Jurkat, Clone E6-1 (cell line): ENCODE measurements at regions not wholly inside any gene's neighbourhood (a gene's known extent, or its start where the extent isn't known, plus 50 kb on each side); places are given as distances from the start of the nearest gene placed in this dataset.
"Not testable (repeated sequence)": the region's sequence is repeated elsewhere in the genome, so short reads cannot be mapped to it uniquely, and the experiment has no call there.

Experiments used
- DNase-seq: peaks from one replicate; pipeline ENCODE4 v3.0.0-alpha.2; 2011; ENCODE audit warnings: low read depth, low spot score
- H3K4me3 ChIP-seq: 2 replicates; pipeline ENCODE4 v1.5.1; 2011; ENCODE audit warnings: mild to moderate bottlenecking, low read length, control low read depth, moderate library complexity

DNA sequence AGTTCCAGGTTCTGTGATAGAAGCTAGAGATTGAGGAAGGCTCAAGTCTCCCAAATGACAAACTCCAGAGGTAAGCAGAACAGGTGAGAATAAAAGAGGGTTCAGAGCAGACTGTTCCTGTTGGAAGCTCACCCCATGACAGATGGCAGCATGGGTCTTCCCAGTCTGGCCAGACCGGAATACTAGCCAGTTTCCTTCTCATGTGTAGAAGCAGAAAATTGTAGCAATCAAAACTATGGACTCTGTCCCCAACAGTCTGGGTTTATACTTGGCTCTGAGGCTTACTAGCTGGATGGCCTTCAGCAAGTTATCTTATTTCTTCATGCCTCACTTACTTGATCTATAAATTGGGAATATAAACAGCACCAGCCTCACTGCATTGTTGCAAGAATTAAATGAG lies 494.8 kb downstream of the MN1 start:
- DNase-seq: no peak
- no peak overlapping the region for H3K4me3 ChIP-seq

DNA sequence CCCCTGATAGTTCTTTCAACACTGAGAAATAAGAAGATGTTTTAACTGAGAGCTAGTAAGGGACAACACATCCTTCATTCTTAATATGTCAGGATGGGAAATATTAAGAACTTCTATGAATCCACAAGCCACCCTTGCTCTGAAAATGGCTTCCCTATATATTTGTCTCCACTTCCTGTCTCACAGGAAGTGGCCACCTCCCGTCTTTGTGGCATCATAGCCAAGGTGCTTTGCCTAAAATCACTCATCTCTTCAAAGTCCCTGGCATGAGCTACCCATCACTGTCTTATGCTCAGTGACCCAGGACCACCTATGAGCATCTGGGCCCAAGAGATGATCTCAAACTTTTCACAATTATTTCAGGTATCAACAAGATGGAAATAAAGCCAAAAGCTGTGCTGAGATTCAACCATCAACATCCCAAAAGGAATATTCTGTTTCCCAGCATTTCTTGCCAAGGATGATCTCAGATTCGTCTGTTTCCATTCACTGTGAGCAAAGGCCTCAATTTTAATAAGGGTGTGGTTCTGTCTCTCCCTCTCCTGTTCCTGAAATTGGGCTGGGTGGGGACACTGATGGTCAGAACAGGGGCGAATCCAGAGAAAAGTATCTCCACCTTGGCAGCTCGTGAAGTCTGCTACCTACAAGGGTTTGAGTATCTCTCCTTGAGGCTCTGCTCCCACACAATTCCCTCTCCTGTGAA lies 493.9 kb downstream of the MN1 start:
- no peak overlapping the region for H3K4me3 ChIP-seq
- no peak for DNase-seq

DNA sequence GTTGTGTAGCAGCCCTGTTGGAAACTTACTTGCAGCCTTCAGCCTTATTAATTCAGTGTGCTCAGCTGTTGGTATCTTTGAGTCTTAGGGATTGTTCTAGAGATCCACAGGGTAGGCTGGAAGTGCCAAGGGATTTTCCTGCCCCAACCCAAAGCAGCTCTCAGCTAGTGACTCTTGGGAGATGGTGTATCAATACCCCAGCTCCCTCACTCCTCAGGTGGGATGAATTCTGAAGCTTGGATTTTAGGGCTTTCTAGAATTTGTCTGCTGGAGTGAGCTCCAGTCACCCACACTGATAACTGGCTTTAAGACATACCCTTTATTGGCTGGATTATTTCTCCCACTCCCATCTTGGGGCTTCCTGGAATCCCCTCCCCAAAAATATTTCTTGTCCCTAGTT lies 493.0 kb downstream of the MN1 start:
- DNase-seq: no peak
- H3K4me3 ChIP-seq: no peak overlapping the region

DNA sequence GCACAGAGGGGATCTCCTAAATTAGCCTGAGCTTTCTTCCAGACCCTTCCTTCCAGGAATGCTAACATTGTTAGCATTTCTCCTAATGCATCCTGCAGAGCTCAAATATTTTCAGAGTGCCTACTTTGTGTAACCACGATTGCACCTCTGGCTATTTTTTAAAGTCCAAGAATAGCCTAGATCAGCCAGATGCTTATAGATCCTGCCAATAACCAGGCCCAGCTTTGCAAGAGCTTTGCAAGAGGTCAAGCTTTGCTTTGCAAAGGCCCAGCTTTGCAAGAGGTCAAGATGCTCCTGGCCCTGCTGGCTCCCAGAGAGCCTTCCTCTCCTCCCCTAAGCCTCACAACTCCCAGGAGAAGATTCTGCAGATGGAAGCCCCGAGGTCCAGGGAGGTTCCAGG lies 491.9 kb downstream of the MN1 start:
- DNase-seq: no peak

DNA sequence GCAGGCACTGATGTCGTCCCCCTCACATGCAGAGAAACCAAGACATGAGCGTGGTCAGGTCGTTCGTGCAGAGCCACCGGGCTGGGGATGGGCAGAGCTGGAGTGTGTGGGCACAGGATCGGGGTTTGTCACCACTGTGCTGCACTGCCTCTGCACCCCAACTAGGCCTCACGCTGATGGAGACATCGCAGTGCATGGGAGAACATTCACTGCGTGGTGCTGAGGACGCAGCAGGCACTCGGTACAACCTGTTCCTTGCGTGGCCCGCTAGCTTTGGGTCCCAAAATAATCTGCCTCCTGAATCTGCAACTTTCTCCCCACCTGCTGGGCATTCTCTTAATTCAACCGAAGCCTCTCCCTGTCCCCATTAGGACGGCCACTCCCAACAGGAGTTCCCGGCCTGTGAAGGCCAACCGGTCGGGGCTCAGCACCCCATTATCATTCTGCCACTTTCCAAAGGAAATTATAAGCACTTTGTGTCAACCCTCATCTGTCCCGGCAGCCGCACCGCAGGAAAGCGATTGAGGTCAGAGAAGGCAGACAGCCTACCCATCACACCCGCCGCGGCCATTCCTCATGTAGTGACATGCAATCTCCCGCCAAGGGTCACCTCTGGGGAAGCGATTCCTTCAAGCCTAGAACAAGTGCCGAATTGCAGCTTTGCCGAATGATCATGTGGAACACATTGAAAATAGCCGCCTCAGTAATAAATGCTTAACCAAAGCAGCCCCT lies 490.4 kb downstream of the MN1 start:
- no peak for DNase-seq
- no peak overlapping the region for H3K4me3 ChIP-seq

More for the DNA sequence above, 491.9 kb downstream of the MN1 start:
- no peak overlapping the region for H3K4me3 ChIP-seq

DNA sequence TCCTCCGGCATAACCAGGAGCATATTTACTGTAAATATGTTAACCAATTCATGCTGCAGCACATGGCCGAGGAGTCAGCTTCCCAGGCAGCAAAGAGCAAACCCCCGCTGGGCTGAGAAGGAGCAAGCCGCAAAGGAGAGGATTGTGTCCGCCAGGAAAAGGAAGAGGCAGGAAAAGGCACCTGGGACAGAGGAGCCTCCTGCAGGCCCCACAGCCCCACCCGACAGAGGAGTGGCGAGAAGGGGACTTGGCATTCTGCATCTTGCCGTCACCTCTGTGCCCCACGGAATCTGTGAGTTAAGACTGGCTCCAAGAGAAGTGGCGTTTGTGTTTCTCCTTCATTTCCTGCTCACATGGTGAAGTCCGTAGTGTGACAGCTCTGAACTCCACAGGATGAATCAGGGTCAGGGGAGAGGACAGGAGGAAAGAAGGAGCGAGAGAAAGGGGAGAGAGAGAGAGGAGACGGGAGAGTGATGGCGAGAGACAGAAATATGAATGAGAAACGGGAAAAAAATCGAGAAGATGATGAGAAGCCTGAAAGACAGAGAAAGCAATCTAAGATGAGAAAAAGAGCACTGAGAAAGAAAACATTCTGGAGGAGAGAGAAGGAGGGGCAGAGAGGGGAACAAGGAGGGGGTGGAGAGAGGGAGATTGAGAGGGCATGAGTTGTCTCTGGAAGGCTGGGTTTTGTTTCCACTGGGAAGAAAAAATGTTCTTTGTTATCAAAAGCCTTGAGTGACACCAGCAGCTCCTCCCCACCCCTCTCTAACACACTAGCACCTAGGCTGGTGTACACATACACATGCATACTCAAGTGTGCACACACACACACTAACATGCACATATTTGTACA lies 489.6 kb downstream of the MN1 start:
- no peak for DNase-seq
- no peak overlapping the region for H3K4me3 ChIP-seq

DNA sequence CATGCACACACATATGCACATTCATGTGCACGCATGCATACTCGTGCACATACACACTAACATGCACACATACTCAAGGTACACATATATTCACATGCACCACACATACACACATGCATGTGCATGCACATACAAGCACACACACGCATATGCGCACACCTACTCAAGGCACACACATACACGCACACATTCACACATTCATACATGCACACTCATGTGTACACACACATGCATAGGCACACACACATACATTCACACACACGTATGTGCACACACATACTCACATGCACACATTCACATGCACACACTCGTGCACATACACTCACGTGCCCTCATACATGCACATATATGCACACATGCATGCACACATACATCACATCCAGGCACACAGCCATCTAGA lies 489.0 kb downstream of the MN1 start:
- DNase-seq: no peak
- no peak overlapping the region for H3K4me3 ChIP-seq

DNA sequence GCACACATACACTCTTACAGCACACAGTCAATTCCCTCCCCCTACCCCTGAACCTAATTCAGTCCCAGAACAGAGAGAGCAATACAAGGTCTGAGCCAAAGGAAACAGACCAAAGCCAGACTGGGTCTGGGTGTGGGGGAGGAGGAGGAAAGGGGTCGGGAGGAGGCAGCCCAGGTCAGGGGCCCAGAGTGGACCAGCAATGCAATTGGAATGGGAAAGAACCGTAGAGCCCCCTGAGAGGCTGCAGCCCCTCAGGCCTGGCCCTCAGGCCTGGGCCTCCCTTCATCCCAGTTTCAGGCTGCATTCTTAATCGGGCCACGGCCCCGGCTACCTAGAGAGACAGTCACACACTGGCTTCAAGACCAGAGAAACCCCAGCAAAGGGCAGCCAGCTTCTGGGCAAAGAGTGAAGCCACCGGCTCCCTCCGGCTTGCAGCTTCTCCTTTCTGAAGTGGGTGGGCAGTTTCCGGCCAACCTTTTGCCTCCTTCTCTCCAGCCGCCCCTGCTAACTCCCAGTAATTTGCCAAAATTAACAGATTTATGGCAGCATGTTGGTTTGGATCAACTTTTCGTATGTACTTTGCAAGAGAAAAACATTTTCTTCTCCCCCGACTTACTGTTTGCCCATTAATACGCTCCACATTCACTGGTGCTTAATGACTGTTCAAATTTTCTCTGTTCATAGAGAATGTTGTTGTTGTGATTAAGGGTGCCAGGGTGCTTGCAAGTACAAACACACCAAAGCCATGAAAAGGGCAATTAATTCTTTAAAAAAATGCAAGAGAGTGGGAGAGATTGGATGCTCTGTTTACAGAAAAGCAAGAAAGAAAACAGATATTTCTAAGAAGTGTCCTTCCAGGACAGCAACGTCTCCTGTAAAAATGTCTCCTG lies 488.3 kb downstream of the MN1 start:
- H3K4me3 ChIP-seq: no peak overlapping the region
- DNase-seq: no peak

DNA sequence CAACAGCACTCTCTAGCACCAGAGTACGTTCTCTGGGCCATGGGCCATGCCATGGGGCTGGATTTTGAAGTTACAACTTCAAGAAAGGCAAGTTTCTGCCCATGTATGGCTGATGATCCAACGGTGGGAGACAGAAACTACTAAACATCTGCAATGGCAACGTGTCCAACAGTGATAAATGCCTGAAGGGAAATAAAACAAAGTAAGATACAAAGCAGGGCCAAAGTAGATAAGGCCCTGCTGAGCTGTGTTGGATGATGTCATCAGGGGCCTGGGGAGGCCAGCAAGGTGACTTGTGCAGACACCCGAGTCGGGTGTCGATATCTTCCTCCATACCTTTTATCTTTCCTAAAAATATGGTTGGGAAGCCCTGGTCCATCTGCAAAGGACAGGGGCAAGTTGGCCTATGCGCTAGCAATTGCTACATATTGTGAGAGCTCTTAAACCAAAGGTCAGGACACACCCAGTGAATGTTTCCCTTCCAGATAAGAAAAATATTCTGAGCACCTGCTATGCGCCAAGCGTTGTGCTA lies 487.2 kb downstream of the MN1 start:
- no peak for DNase-seq
- no peak overlapping the region for H3K4me3 ChIP-seq

DNA sequence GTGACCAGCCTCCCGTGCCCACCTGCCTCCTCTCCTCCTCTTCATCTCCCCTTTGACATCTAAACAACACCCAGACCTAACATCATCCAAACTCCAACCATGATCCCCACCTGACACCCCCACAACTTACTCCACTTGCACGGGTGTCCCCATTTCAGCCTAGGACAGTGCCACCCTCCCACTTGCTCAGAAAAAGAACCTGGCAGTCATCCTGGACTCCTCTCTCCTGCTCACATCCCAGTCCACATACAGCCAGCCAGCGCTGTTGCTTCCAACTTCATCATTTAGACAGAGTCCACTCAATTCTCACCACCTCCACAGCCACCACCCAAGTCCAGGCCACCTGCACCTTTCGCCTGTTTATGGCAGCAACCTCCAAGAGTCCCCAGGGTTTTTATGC lies 485.7 kb downstream of the MN1 start:
- H3K4me3 ChIP-seq: no peak overlapping the region
- DNase-seq: no peak

DNA sequence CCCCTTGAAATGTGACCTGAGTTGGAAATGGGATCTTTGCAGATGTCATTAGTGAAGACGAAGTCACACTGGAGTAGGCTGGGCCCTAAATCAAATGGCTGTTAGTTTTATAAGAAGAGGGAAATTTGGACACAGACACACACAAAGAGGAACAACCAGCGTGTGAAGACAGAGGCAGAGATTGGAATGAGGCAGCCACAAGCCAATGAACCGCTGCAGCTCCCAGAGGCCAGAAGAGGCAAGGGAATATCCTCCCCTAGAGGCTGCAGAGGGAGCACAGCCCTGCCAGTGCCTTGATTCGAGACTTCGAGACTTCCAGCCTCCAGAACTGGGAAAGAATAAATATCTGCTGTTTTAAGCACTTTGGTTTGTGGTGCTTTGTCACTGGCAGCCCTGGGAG lies 484.5 kb downstream of the MN1 start:
- no peak for DNase-seq
- H3K4me3 ChIP-seq: no peak overlapping the region

DNA sequence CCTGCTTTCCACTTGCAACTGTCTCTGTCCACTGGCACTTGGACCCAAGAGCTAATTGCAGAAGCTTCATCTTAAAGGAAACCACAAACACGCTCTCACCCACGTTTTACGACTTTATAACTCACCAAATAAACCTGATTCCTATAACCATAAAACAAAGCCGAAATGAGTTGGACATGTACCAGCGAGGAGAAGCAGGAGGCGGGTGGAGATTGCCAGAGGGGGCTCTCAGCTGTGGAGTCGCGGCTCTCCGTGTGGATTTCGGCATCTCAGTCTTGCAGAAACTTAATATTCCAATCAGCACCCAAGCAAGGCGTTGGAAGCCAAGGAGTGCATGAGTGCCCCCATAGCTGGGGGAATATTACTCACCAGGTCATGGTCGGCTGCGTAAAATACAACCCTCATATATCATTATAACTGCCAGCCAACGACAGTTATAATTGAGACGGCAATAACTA lies 483.6 kb downstream of the MN1 start:
- DNase-seq: no peak
- no peak overlapping the region for H3K4me3 ChIP-seq

DNA sequence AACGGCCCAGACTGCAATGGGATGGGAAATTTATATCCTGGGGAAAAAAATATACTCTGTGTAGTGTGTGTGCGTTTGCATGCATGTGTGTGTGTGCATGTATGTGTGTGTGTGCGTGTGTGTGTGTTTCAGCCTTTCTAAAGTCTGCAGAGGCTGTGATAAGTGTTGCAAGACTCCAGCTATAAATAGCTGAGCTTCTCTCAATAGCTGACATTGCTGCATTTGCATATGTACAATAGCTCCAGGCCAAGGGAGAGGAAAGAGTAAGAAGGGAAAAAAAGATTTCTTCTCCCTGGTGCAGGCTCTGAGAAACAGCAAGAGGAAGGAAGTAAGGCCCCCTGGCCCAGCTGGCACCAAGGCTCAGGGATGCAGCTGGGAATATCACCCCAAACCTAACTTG lies 483.0 kb downstream of the MN1 start:
- H3K4me3 ChIP-seq: no peak overlapping the region
- DNase-seq: no peak

DNA sequence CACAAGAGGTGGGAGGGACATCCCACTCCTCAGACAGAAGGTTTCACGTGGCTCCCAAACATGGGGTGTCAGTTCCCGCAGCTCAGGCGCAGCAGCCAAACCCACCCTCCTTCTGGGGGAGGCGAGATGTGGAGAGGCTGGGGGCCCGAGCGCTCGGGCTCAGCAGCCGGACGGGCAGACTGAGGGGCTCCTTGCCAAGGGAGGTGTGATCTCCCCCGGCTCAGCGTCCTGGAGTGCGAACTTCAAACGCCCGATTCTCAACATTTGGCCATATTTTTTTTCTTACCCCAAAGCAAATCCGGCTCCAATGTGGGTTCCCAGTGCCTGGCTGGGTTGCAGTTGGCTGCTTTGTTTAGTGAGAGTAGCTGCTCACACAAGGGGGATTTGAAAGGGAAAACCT lies 477.9 kb downstream of the MN1 start:
- no peak overlapping the region for H3K4me3 ChIP-seq
- no peak for DNase-seq

DNA sequence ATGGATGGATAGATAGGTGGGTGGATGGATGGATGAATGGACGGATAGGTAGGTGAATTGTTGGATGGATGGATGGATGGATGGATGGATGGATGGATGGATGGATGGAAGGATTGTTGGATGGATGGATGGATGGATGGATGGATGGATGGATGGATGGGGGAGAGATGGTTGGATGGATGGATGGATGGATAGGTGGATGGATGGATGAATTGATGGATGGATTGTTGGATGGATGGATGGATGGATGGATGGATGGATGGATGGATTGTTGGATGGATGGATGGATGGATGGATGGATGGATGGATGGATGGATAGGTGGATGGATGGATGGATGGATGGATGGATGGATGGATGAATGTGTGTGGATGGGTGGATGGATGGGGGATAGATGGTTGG lies 476.6 kb downstream of the MN1 start:
- not testable (repeated sequence) for DNase-seq, H3K4me3 ChIP-seq

DNA sequence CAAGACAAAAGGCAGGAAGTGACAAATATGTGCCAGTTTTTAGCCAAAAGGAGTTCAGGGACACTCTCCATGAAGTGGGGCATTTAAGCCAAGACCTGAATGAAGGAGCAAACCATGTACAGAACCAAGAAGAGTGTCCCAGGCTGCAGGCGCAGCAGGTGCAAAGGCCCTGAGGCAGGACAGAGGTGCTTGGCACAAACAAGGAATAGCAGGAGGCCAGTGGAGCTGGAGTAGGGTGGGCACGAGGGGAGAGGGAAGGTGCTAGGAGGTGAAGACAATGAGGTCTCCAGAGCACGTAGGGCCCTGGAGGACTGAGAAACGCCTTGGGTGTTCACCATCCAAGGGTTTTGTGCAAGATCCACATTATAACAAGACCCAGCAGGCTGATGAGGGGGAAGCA lies 474.1 kb downstream of the MN1 start:
- no peak overlapping the region for H3K4me3 ChIP-seq

DNA sequence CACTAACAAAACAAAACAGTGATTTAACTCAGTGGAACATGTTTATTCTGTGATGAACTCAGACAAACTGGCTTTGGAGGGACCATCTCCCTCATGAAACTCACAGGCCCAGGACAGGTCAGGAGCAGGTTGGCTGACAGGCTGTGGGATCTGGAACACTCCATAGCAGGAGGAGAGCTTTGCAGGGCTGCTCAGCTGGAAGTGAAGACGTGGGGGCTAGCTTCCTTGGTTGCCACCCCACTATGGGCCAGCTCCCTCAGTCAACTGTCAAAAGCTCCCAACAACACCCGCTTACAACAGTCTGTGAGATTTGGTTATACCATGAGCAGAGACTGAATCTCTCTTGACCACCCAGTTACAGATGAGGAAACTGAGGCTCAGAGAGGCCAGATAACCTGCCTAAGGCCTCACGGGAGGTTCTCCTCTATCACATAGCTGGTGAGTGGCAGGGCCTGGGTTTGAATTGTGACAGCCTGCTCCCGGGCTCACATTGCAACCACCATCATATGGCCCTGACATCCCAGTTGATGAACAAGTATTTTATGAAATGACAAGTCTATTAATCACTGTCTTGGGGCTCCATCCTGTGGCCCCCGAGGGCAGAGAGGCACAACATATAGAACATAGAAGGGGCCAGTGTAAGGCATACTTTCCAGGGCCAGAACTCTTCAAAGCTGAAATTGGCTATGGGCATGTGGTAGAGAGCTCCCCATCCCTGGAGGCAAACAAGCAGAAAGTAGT lies 473.4 kb downstream of the MN1 start:
- no peak for DNase-seq
- no peak overlapping the region for H3K4me3 ChIP-seq

More for the DNA sequence above, 474.1 kb downstream of the MN1 start:
- DNase-seq: no peak
